Endothelial cell of umbilical vein (primary cell): ENCODE measurements at regions not wholly inside any gene's neighbourhood (a gene's known extent, or its start where the extent isn't known, plus 50 kb on each side); places are given as distances from the start of the nearest gene placed in this dataset.

ENCODE experiments used
- BruUV-seq: library from RNA; stranded (reverse); fragments of 400-500 nt; replicated peaks from 2 replicates; lab custom pipeline; 2021; lab: Mats Ljungman, UMichigan
- CTCF ChIA-PET: fragments of 300-600, 350-600 bp; sonication (Branson Sonifier 250); formaldehyde crosslinking; loops from one replicate; lab custom pipeline; 2021; ENCODE audit warnings: antibody characterized with exemption, inconsistent platforms; lab: Charles Lee
- POLR2A ChIA-PET: fragments of 300-600, 350-600 bp; sonication (Branson Sonifier 250); formaldehyde crosslinking; loops from one replicate; lab custom pipeline; 2021; ENCODE audit warnings: antibody characterized with exemption, inconsistent platforms; lab: Charles Lee
- DNase-seq: peaks from one replicate; pipeline ENCODE4 v3.0.0-alpha.2; 2011; ENCODE audit warnings: low read depth, low spot score
- FAIRE-seq: peaks from 2 replicates; lab custom pipeline; 2011; peaks lifted over from hg19 to GRCh38; lab: Jason Lieb, UNC
- H2AFZ ChIP-seq: 2 replicates; pipeline ENCODE4 v1.6.0; 2012; ENCODE audit warnings: low read depth, low read length, control low read depth, inconsistent platforms
- H3K27ac ChIP-seq: 2 replicates; pipeline ENCODE4 v1.5.1; 2011; ENCODE audit warnings: low read depth, mild to moderate bottlenecking, control low read depth, low read length, moderate library complexity; ENCODE audit not compliant: insufficient read depth
- H3K27me3 ChIP-seq, 2 experiments: 2 replicates each; pipeline versions ENCODE4 v1.6.0 to v1.6.1; 2011; ENCODE audit warnings: low read length in 2 of 2, mixed read lengths in 1 of 2; ENCODE audit not compliant: control insufficient read depth in 2 of 2, insufficient read depth in 2 of 2
- H3K36me3 ChIP-seq, 2 experiments: 2 replicates in 1 of 2; 3 replicates in 1 of 2; pipeline ENCODE4 v1.5.1; 2011; ENCODE audit warnings: low read length in 2 of 2, mild to moderate bottlenecking in 1 of 2, moderate library complexity in 1 of 2; ENCODE audit not compliant: control insufficient read depth in 2 of 2, insufficient read depth in 2 of 2; ENCODE audit errors: extremely low read depth in 1 of 2
- H3K4me1 ChIP-seq: 3 replicates; pipeline ENCODE4 v1.5.1; 2011; ENCODE audit warnings: mild to moderate bottlenecking, low read length; ENCODE audit not compliant: control insufficient read depth, insufficient read depth; ENCODE audit errors: extremely low read depth
- H3K4me2 ChIP-seq: 2 replicates; pipeline ENCODE4 v1.6.1; 2011; ENCODE audit warnings: low read length, control low read depth, mixed read lengths; ENCODE audit not compliant: insufficient read depth
- H3K4me3 ChIP-seq, 3 experiments: fragments of 200-600 bp in 1 of 3; sonication (generic), shearing (Covaris generic) in 1 of 3; replicated peaks in 1 of 3; 2 replicates each; pipeline ENCODE4 v1.5.1; 2011 to 2016; ENCODE audit warnings: control low read depth in 3 of 3, low read length in 3 of 3, mild to moderate bottlenecking in 2 of 3, inconsistent platforms in 1 of 3, low read depth in 1 of 3, moderate library complexity in 1 of 3; ENCODE audit not compliant: insufficient read depth in 1 of 3
- H3K79me2 ChIP-seq: 2 replicates; pipeline ENCODE4 v1.6.0; 2012; ENCODE audit warnings: low read length, inconsistent platforms; ENCODE audit not compliant: control insufficient read depth, insufficient read depth
- H3K9ac ChIP-seq: replicated peaks from 2 replicates; pipeline ENCODE3; 2011; ENCODE audit warnings: low read length, control low read depth; ENCODE audit not compliant: insufficient read depth; ENCODE audit errors: extremely low read depth
- H3K9me1 ChIP-seq: replicated peaks from 3 replicates; pipeline ENCODE4 v1.6.0; 2011; ENCODE audit warnings: mild to moderate bottlenecking, low read length; ENCODE audit not compliant: control insufficient read depth, insufficient read depth; ENCODE audit errors: extremely low read depth
- H3K9me3 ChIP-seq: replicated peaks from 2 replicates; pipeline ENCODE4 v1.5.1; 2012; ENCODE audit warnings: low read length, inconsistent platforms; ENCODE audit not compliant: control insufficient read depth, insufficient read depth
- H4K20me1 ChIP-seq: replicated peaks from 2 replicates; pipeline ENCODE3; 2011; ENCODE audit warnings: mild to moderate bottlenecking, low read length; ENCODE audit not compliant: control insufficient read depth, insufficient read depth; ENCODE audit errors: extremely low read depth
- CTCF ChIP-seq, 2 donors: IDR thresholded peaks; 1 replicate in 1 of 2; 2 replicates in 1 of 2; pipeline ENCODE4 v1.5.1; 2011; ENCODE audit warnings: low read length in 2 of 2, mild to moderate bottlenecking in 2 of 2, moderate library complexity in 2 of 2, control low read depth in 1 of 2, inconsistent platforms in 1 of 2, low read depth in 1 of 2; ENCODE audit not compliant: insufficient read depth in 1 of 2; ENCODE audit errors: extremely low read depth in 1 of 2
- EZH2 ChIP-seq: IDR thresholded peaks from 2 replicates; pipeline ENCODE4 v1.6.1; 2012; ENCODE audit warnings: borderline replicate concordance, low read depth, mild to moderate bottlenecking, moderate library complexity, low read length, inconsistent platforms; ENCODE audit not compliant: severe bottlenecking
- FOS ChIP-seq: IDR thresholded peaks from 2 replicates; pipeline ENCODE4 v1.6.1; 2011; ENCODE audit warnings: mild to moderate bottlenecking, low read length, moderate library complexity, borderline replicate concordance; ENCODE audit not compliant: insufficient read depth
- MYC ChIP-seq: IDR thresholded peaks from one replicate; pipeline ENCODE4 v1.6.1; 2011; ENCODE audit warnings: mild to moderate bottlenecking, low read depth, low read length
- POLR2A ChIP-seq: IDR thresholded peaks from 2 replicates; pipeline ENCODE4 v1.6.1; 2012; ENCODE audit warnings: low read depth, mild to moderate bottlenecking, control low read depth, low read length
- POLR2AphosphoS5 ChIP-seq: IDR thresholded peaks from 2 replicates; pipeline ENCODE4 v1.6.1; 2012; ENCODE audit warnings: low read depth, mild to moderate bottlenecking, control low read depth, low read length, moderate library complexity; ENCODE audit not compliant: insufficient read depth
- dilution Hi-C: fragments of 300-500 bp; cut with MboI; formaldehyde crosslinking; loops from one replicate; pipeline ENCODE4 v1.15.0; 2019; ENCODE audit warnings: low sequenced_read_pairs; ENCODE audit not compliant: extremely low pct_ligation_motif_present
- intact Hi-C: fragments of 100-400 bp; cut with micrococcal nuclease; formaldehyde crosslinking; loops from one replicate; pipeline ENCODE4 v1.10.0; 2022

GRCh38 chr1:79667848-79668696 lies 661.5 kb upstream of the ADGRL4 start:
- no TSS peak for BruUV-seq
- no peaks in the 10 kb centered on the region for H3K4me1 ChIP-seq
- H3K79me2 ChIP-seq, result no peaks in the 10 kb centered on the region
- no peak for DNase-seq
- no peak overlapping the region for H3K27ac ChIP-seq
- no peak for FAIRE-seq
- ChIA-PET CTCF (no interaction called here), POLR2A (no interaction called here)
- no peaks in the 10 kb centered on the region for H3K36me3 ChIP-seq
- H3K4me3 ChIP-seq, result no peak overlapping the region
- dilution Hi-C loops (no loop called here), intact Hi-C loops (no loop called here)
- H3K9me3 ChIP-seq, result no peaks in the 10 kb centered on the region
- H3K9me1 ChIP-seq, result no peaks in the 10 kb centered on the region
- TF ChIP-seq POLR2A (no peak), FOS (no peak), CTCF (IDR thresholded peaks at IDR 0.05; ENCODE audit: extremely low read depth in 1 of 2, insufficient read depth in 1 of 2, low read depth in 1 of 2, low read length in 2 of 2) (no peak), EZH2 (no peak), POLR2AphosphoS5 (no peak), MYC (no peak)
- no peaks in the 10 kb centered on the region for H4K20me1 ChIP-seq
- H3K4me2 ChIP-seq, result no peak overlapping the region
- H3K9ac ChIP-seq, result no peak overlapping the region
- no peak overlapping the region for H2AFZ ChIP-seq
- no peaks in the 10 kb centered on the region for H3K27me3 ChIP-seq
